ENCODE measurements at regions not wholly inside any gene's neighbourhood (a gene's known extent, or its start where the extent isn't known, plus 50 kb on each side); places are given as distances from the start of the nearest gene placed in this dataset.

GRCh38 chr6:146917182-146917581, 287.0 kb upstream of the STXBP5 start:
- Histone ChIP-seq H3K36me3 (ENCODE audit: control insufficient read depth in 2 of 2, insufficient read depth in 2 of 2, low read length in 1 of 2) (no peaks in the 10 kb centered on the region), H2AFZ (ENCODE audit: control insufficient read depth, low read depth, low read length) (no peak overlapping the region), H3K4me1 (ENCODE audit: control insufficient read depth, insufficient read depth, low read length) (no peaks in the 10 kb centered on the region), H3K9ac (ENCODE audit: control insufficient read depth, insufficient read depth, low read length) (no peak overlapping the region), H3K27me3 (replicated peaks in 1 of 2; ENCODE audit: control insufficient read depth in 2 of 2, insufficient read depth in 2 of 2, low read length in 1 of 2) (no peaks in the 10 kb centered on the region), H3K4me2 (ENCODE audit: control insufficient read depth, insufficient read depth) (no peak overlapping the region), H3K4me3 (no peak overlapping the region), H3K79me2 (ENCODE audit: control insufficient read depth, insufficient read depth, low read length) (no peaks in the 10 kb centered on the region), H4K20me1 (ENCODE audit: control insufficient read depth, insufficient read depth) (no peaks in the 10 kb centered on the region), H3K9me3 (replicated peaks; ENCODE audit: control insufficient read depth, insufficient read depth, low read length) (no peaks in the 10 kb centered on the region), H3K27ac (ENCODE audit: control insufficient read depth, insufficient read depth) (no peak overlapping the region)
- ChIA-PET POLR2A (interaction anchor here (0.6 kb wide), 1 partner anchor 531 kb away, joined by 3 read pairs; no protein-coding TSS in a partner anchor), RAD21 (ENCODE audit: unreplicated experiment) (no interaction called here), CTCF (no interaction called here), SMC1A (ENCODE audit: uncharacterized antibody, unreplicated experiment) (no interaction called here)
- BruUV-seq (replicated peaks), result no TSS peak
- DNase-seq (ENCODE audit: low read depth, low spot score) (no peak), ATAC-seq (no peak), FAIRE-seq (no peak)
- 43% methylated on average over 5 of the region's 5 CpGs for WGBS (ENCODE audit: insufficient coverage, insufficient replicate concordance, low lambda C conversion rate, missing lambda C conversion rate)
- in situ Hi-C loops (cut with MboI), result no loop called here
- intact Hi-C loops (cut with micrococcal nuclease; ENCODE audit: unreplicated experiment), result no loop called here
- no peak for TF ChIP-seq FOXK2 (IDR thresholded peaks at IDR 0.05)
- no peak for TF ChIP-seq KAT2A (conservative IDR thresholded peaks at IDR 0.05; ENCODE audit: control insufficient read depth, low read depth, low read length)
- no peak for TF ChIP-seq E4F1 (IDR thresholded peaks at IDR 0.05; ENCODE audit: borderline replicate concordance, partially characterized antibody)
- TF ChIP-seq ASH2L (IDR thresholded peaks at IDR 0.05; ENCODE audit: borderline replicate concordance, low read depth), result no peak
- no peak for TF ChIP-seq CHD4 (IDR thresholded peaks at IDR 0.05)
- TF ChIP-seq RUNX3 (IDR thresholded peaks at IDR 0.05; ENCODE audit: low read length), result no peak
- TF ChIP-seq CBFB (IDR thresholded peaks at IDR 0.05; ENCODE audit: low read depth), result no peak
- no peak for TF ChIP-seq HDAC2 (IDR thresholded peaks at IDR 0.05)
- no peak for TF ChIP-seq CREM (IDR thresholded peaks at IDR 0.05; ENCODE audit: low read depth)
- no peak for TF ChIP-seq ZNF217 (IDR thresholded peaks at IDR 0.05)
- no peak for TF ChIP-seq BCL3 (IDR thresholded peaks at IDR 0.05; ENCODE audit: borderline replicate concordance, insufficient read depth, low read depth, low read length, poor library complexity, severe bottlenecking)
- TF ChIP-seq CTCF (IDR thresholded peaks at IDR 0.05 in 2 of 3, conservative IDR thresholded peaks at IDR 0.05 in 1 of 3; ENCODE audit: control insufficient read depth in 2 of 3, extremely low read depth in 1 of 3, insufficient read depth in 1 of 3, low read depth in 3 of 3, low read length in 3 of 3), result no peak
- TF ChIP-seq ZBTB40 (IDR thresholded peaks at IDR 0.05; ENCODE audit: borderline replicate concordance), result no peak
- TF ChIP-seq MYC (IDR thresholded peaks at IDR 0.05; ENCODE audit: insufficient read depth, insufficient read length, insufficient replicate concordance, low read length, severe bottlenecking), result no peak

Measured in GM12878 (cell line).